ENCODE measurements at regions not wholly inside any gene's neighbourhood (a gene's known extent, or its start where the extent isn't known, plus 50 kb on each side); places are given as distances from the start of the nearest gene placed in this dataset.
A peak's percentile ranks its signal among the peaks of the same experiment; 100 is the strongest.

GRCh38 chr13:48156466-48156865 is 61.6 kb upstream of the MED4 start:
- Mint-ChIP-seq H3K27ac (no peak overlapping the region), H3K4me1 (ENCODE audit: low read depth) (peaks cover 34% of the 10 kb centered on the region), H3K4me3 (no peak overlapping the region), H3K9me3 (no peaks in the 10 kb centered on the region), H3K36me3 (ENCODE audit: low read depth) (no peaks in the 10 kb centered on the region), H3K27me3 (ENCODE audit: insufficient read depth) (peaks cover 7% of the 10 kb centered on the region)
- DNase-seq = no peak
- no peak for TF ChIP-seq CTCF (IDR thresholded peaks at IDR 0.05)

GRCh38 chr13:48155848-48156247 is 60.9 kb upstream of the MED4 start:
- DNase-seq = peak; percentile 25
- Mint-ChIP-seq H3K9me3 (no peaks in the 10 kb centered on the region), H3K4me1 (ENCODE audit: low read depth) (peaks cover 30% of the 10 kb centered on the region), H3K36me3 (ENCODE audit: low read depth) (no peaks in the 10 kb centered on the region), H3K4me3 (no peak overlapping the region), H3K27ac (no peak overlapping the region), H3K27me3 (ENCODE audit: insufficient read depth) (peaks cover 7% of the 10 kb centered on the region)
- TF ChIP-seq CTCF (IDR thresholded peaks at IDR 0.05) = no peak

- H3K9me3 Mint-ChIP-seq = no peaks in the 10 kb centered on the region
- no peaks in the 10 kb centered on the region for H3K36me3 Mint-ChIP-seq (ENCODE audit: low read depth)
- no peak for TF ChIP-seq CTCF (IDR thresholded peaks at IDR 0.05)
- H3K4me1 Mint-ChIP-seq (ENCODE audit: low read depth) = peaks cover 18% of the 10 kb centered on the region
- peaks cover 7% of the 10 kb centered on the region for H3K27me3 Mint-ChIP-seq (ENCODE audit: insufficient read depth)
- no peak for DNase-seq
- H3K27ac Mint-ChIP-seq = no peak overlapping the region
- no peak overlapping the region for H3K4me3 Mint-ChIP-seq
These were observed 59.8 kb upstream of the MED4 start for GRCh38 chr13:48154671-48155070.

DNA sequence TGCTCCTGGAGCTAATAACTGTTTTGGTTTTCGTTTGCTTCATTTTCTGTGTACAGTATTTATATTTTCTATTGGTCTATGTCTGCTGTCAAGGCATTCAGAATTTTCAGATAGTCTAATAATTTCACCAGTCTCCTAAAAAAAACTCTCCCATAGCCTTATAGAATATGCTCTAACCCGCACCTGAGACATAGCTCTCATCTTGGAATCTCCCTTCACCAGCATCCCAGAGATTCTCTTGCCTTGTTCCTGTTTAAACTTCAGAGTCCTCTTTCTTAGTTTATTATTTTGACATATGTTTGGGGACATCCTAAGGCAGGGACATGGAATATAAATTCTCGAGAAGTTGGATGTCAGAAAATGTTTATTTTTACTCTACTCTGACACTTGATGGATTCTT is 58.3 kb upstream of the MED4 start:
- peaks cover 14% of the 10 kb centered on the region for H3K4me1 Mint-ChIP-seq (ENCODE audit: low read depth)
- peaks cover 8% of the 10 kb centered on the region for H3K27me3 Mint-ChIP-seq (ENCODE audit: insufficient read depth)
- H3K4me3 Mint-ChIP-seq = no peak overlapping the region
- no peaks in the 10 kb centered on the region for H3K36me3 Mint-ChIP-seq (ENCODE audit: low read depth)
- TF ChIP-seq CTCF (IDR thresholded peaks at IDR 0.05) = no peak
- no peak overlapping the region for H3K27ac Mint-ChIP-seq
- DNase-seq = no peak
- no peaks in the 10 kb centered on the region for H3K9me3 Mint-ChIP-seq

GRCh38 chr13:48151363-48152161 is 56.7 kb upstream of the MED4 start:
- no peak for TF ChIP-seq CTCF (IDR thresholded peaks at IDR 0.05)
- Mint-ChIP-seq H3K27me3 (ENCODE audit: insufficient read depth) (peaks cover 12% of the 10 kb centered on the region), H3K36me3 (ENCODE audit: low read depth) (no peaks in the 10 kb centered on the region), H3K4me1 (ENCODE audit: low read depth) (peaks cover 14% of the 10 kb centered on the region), H3K4me3 (no peak overlapping the region), H3K9me3 (no peaks in the 10 kb centered on the region), H3K27ac (no peak overlapping the region)
- no peak for DNase-seq
